Transverse colon (tissue), 4 donors: ENCODE measurements at regions not wholly inside any gene's neighbourhood (a gene's known extent, or its start where the extent isn't known, plus 50 kb on each side); places are given as distances from the start of the nearest gene placed in this dataset.

ENCODE experiments used
- DNase-seq: peaks from one replicate; pipeline ENCODE4 v3.0.0-alpha.2; 2019
- H3K27ac ChIP-seq, 4 donors: fragments of 200-600 bp; sonication (generic); 2 replicates each; pipeline ENCODE4 v1.5.1; 2016 to 2018; ENCODE audit warnings: inconsistent platforms in 4 of 4
- H3K27me3 ChIP-seq: fragments of 200-600 bp; sonication (generic); 2 replicates; pipeline ENCODE4 v1.5.1; 2017; ENCODE audit warnings: inconsistent platforms
- H3K36me3 ChIP-seq, 4 donors: fragments of 200-600 bp; sonication (generic); 2 replicates each; pipeline ENCODE4 v1.5.1; 2017 to 2019; ENCODE audit warnings: inconsistent platforms in 4 of 4
- H3K4me1 ChIP-seq, 4 donors: fragments of 200-600 bp; sonication (generic); 2 replicates each; pipeline ENCODE4 v1.5.1; 2017 to 2020; ENCODE audit warnings: inconsistent platforms in 4 of 4
- H3K4me3 ChIP-seq, 4 donors: fragments of 200-600 bp; sonication (generic); 1 replicate in 1 of 4; 2 replicates in 3 of 4; pipeline versions ENCODE4 v1.5.1 to v1.6.1; 2017 to 2019; ENCODE audit warnings: inconsistent platforms in 4 of 4
- H3K9me3 ChIP-seq, 2 donors: fragments of 200-600 bp; sonication (generic); 2 replicates each; pipeline ENCODE4 v1.5.1; 2017 to 2019; ENCODE audit warnings: inconsistent platforms in 2 of 2
- EP300 ChIP-seq: sonication (generic); formaldehyde crosslinking; IDR thresholded peaks from one replicate; pipeline ENCODE4 v1.6.1; 2017; ENCODE audit warnings: antibody characterized with exemption, low read depth
- POLR2A ChIP-seq: fragments of 450-650 bp; IDR thresholded peaks from one replicate; pipeline ENCODE4 v1.6.1; 2016; ENCODE audit warnings: antibody characterized with exemption, mild to moderate bottlenecking, moderate library complexity
- POLR2AphosphoS5 ChIP-seq, 3 donors: sonication (generic); formaldehyde crosslinking; IDR thresholded peaks; one replicate each; pipeline ENCODE4 v1.6.1; 2016; ENCODE audit warnings: antibody characterized with exemption in 3 of 3
- WGBS, 2 donors: methylation state at CpG; one replicate each; pipeline ENCODE4 v1.1.5; 2018; ENCODE audit warnings: low coverage in 1 of 2; 5-methylcytosine and 5-hydroxymethylcytosine counted together
- in situ Hi-C, 4 donors: fragments of 200-750 bp; cut with MboI; loops; one replicate each; pipeline versions ENCODE4 v1.15.0 to v1.15.1; 2017; ENCODE audit warnings: low sequenced_read_pairs in 3 of 4, low pct_ligation_motif_present in 1 of 4, low pct_unique_long_range_greater_than_20kb in 1 of 4
- intact Hi-C: fragments of 100-400 bp; cut with DNase I; formaldehyde crosslinking; loops from one replicate; pipeline ENCODE4 v1.15.1; 2023; ENCODE audit warnings: low total_unique reads
- TF ChIP-seq, protein P1 (sequence below), 5 experiments: fragments of 200-600 bp in 3 of 5; fragments of 450-650 bp in 2 of 5; sonication (generic) in 3 of 5; IDR thresholded peaks; 1 replicate in 2 of 5; 2 replicates in 3 of 5; pipeline ENCODE4 v1.5.1; 2016 to 2017; ENCODE audit warnings: antibody characterized with exemption in 5 of 5, inconsistent platforms in 3 of 5, mild to moderate bottlenecking in 2 of 5, moderate library complexity in 1 of 5

DNA sequence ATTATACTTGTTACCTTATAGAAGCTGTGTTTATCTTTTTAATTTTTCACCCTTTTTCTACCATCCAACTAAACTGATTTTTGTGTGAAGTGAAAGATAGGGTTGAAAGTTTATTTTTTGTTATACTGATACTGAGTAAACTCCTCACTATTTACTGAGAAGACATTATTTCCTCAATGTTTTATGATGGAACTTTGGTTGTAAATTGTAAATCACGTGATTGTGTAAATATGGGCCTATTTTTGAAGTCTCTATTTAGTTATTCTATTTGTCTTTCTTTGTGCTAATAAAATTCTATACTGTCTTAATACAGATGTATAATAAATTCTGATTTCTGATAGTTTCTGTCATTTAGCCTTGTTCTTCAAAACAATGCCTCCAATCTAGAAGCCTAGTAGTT lies 697.2 kb upstream of the SLC8A1 start:
- DNase-seq = no peak
- Histone ChIP-seq H3K27me3 (no peaks in the 10 kb centered on the region), H3K4me3 (no peak overlapping the region), H3K27ac (no peak overlapping the region), H3K9me3 (no peaks in the 10 kb centered on the region), H3K4me1 (no peaks in the 10 kb centered on the region), H3K36me3 (no peaks in the 10 kb centered on the region)
- no peak for TF ChIP-seq POLR2AphosphoS5 (IDR thresholded peaks at IDR 0.05)
- TF ChIP-seq EP300 = no peak
- TF ChIP-seq, protein P1, sequence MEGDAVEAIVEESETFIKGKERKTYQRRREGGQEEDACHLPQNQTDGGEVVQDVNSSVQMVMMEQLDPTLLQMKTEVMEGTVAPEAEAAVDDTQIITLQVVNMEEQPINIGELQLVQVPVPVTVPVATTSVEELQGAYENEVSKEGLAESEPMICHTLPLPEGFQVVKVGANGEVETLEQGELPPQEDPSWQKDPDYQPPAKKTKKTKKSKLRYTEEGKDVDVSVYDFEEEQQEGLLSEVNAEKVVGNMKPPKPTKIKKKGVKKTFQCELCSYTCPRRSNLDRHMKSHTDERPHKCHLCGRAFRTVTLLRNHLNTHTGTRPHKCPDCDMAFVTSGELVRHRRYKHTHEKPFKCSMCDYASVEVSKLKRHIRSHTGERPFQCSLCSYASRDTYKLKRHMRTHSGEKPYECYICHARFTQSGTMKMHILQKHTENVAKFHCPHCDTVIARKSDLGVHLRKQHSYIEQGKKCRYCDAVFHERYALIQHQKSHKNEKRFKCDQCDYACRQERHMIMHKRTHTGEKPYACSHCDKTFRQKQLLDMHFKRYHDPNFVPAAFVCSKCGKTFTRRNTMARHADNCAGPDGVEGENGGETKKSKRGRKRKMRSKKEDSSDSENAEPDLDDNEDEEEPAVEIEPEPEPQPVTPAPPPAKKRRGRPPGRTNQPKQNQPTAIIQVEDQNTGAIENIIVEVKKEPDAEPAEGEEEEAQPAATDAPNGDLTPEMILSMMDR (IDR thresholded peaks at IDR 0.05) = no peak
- TF ChIP-seq POLR2A = no peak
- intact Hi-C loops (no loop called here), in situ Hi-C loops (no loop called here)
- WGBS, 2 donors = 21 to 34% methylated on average over 1 of the region's 1 CpG

DNA sequence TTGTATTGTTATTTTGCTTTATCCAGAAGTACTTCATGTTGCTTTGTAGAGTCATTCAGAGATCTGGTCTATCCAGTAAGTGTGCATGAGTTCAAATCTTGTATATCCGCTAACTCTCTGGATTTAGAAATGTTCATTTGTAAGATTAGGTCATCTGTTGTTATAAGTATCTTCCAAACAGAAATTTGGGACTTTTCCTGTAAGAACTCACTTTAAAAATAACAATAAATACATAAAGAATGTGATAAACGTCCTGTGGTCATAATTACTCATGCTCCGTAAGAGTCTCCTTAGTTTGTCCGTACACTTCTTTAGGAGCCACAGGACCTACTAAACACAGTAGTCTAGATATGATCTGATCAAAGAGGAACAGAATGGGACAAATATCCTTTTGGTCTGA lies 699.9 kb upstream of the SLC8A1 start:
- no peak overlapping the region for H3K4me3 ChIP-seq
- in situ Hi-C loops = no loop called here
- no peaks in the 10 kb centered on the region for H3K4me1 ChIP-seq
- DNase-seq = no peak
- H3K27ac ChIP-seq = no peak overlapping the region
- H3K27me3 ChIP-seq = no peaks in the 10 kb centered on the region
- no peaks in the 10 kb centered on the region for H3K36me3 ChIP-seq
- no peak for TF ChIP-seq POLR2AphosphoS5 (IDR thresholded peaks at IDR 0.05)
- no peaks in the 10 kb centered on the region for H3K9me3 ChIP-seq
- intact Hi-C loops = no loop called here
- 77 to 83% methylated on average over 4 of the region's 4 CpGs for WGBS, 2 donors

DNA sequence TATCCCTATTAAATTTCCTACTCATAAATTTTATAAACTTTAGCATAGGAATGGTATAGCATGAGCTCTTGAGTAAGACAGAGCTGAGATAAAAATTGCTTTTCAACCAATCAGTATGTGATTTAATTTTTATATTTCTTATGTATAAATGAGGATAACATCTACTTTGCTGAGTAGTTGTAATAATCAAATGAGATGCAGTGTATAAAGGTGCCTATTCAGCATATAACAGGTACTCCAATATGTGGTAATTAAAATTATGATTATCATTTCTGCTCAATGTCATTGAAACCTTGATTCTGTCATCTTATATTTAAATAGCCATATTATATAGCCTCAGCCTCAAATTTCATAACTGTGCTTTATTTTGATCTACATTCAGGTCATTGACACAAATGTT lies 700.4 kb upstream of the SLC8A1 start:
- H3K27ac ChIP-seq = no peak overlapping the region
- no peak for TF ChIP-seq POLR2AphosphoS5 (IDR thresholded peaks at IDR 0.05)
- TF ChIP-seq POLR2A = no peak
- no peak for TF ChIP-seq EP300
- TF ChIP-seq, protein P1 (IDR thresholded peaks at IDR 0.05) = no peak
- H3K36me3 ChIP-seq = no peaks in the 10 kb centered on the region
- in situ Hi-C loops (no loop called here), intact Hi-C loops (no loop called here)
- H3K9me3 ChIP-seq = no peaks in the 10 kb centered on the region
- H3K4me3 ChIP-seq = no peak overlapping the region
- no peaks in the 10 kb centered on the region for H3K4me1 ChIP-seq
- no peaks in the 10 kb centered on the region for H3K27me3 ChIP-seq
- no peak for DNase-seq

DNA sequence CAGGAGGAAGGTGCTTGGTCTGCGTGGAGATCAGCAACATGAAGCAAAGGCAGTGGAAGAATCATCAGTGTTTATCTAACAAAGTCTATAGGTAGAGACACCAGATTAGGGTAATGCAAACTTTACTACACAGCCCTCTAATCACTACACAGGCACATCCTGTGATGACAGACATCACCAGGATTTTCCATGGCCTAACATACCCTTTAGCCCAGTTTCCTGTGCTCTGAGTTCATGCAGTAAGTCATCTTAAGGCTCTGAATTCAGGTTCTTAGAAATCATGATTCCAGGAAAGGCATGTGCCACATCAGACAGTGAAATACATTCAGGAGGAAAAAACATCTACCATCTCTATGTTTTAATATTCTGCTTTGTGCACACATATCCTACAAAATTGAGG lies 708.5 kb upstream of the SLC8A1 start:
- no peak for DNase-seq
- H3K27ac ChIP-seq = no peak overlapping the region
- WGBS, 2 donors = 17 to 80% methylated on average over 1 of the region's 1 CpG
- H3K9me3 ChIP-seq = no peaks in the 10 kb centered on the region
- in situ Hi-C loops (no loop called here), intact Hi-C loops (no loop called here)
- no peaks in the 10 kb centered on the region for H3K4me1 ChIP-seq
- H3K27me3 ChIP-seq = no peaks in the 10 kb centered on the region
- TF ChIP-seq POLR2AphosphoS5 (IDR thresholded peaks at IDR 0.05) (no peak), EP300 (no peak), POLR2A (no peak)
- TF ChIP-seq, protein P1 (IDR thresholded peaks at IDR 0.05) = no peak
- no peak overlapping the region for H3K4me3 ChIP-seq
- H3K36me3 ChIP-seq = no peaks in the 10 kb centered on the region

DNA sequence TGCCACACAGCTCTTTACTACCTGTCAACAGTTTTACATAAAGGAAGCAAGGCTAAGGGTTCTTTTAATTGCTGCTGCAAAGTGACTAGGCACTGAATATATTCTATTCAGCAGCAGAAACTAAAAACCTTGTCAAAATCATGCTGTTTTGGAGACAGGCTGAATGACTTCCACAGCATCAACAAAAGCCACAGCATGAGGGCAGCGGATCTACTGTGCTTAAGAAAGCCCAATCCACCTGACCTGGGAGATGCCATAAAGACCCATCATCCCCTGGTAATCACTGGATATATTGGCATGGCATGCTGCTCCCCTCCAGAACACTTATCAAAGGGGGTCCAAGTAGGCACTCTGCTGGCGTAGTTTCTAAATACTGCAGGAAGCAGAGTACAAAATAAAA lies 715.1 kb upstream of the SLC8A1 start:
- DNase-seq = no peak
- Histone ChIP-seq H3K36me3 (no peaks in the 10 kb centered on the region), H3K27me3 (no peaks in the 10 kb centered on the region), H3K27ac (no peak overlapping the region), H3K4me3 (no peak overlapping the region), H3K4me1 (no peaks in the 10 kb centered on the region), H3K9me3 (no peaks in the 10 kb centered on the region)
- in situ Hi-C loops = no loop called here
- 80 to 97% methylated on average over 1 to 2 of the region's 2 CpGs for WGBS, 2 donors
- TF ChIP-seq EP300 = no peak
- intact Hi-C loops = no loop called here
